D341Med (cell line): ENCODE measurements at regions not wholly inside any gene's neighbourhood (a gene's known extent, or its start where the extent isn't known, plus 50 kb on each side); places are given as distances from the start of the nearest gene placed in this dataset.
"Not testable (repeated sequence)": the region's sequence is repeated elsewhere in the genome, so short reads cannot be mapped to it uniquely, and the experiment has no call there.

Source experiments
- DNase-seq: peaks from one replicate; pipeline ENCODE4 v3.0.0; 2012; ENCODE audit warnings: low spot score

DNA sequence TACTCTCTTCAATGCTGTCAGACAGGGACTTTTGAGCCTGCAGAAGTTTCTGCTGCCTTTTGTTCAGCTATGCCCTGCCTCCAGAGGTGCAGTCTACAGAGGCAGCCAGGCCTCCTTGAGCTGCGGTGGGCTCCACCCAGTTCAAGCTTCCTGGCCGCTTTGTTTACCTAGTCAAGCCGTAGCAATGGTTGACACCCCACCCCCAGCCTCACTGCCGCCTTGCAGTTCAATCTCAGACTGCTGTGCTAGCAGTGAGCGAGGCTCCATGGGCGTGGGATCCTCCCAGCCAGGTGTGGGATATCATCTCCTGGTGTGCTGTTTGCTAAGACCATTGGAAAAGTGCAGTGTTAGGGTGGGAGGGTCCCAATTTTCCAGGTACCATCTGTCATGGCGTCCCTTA, 506.1 kb upstream of the FLRT2 start:
- not testable (repeated sequence) for DNase-seq

GRCh38 chr14:85024931-85025330, 505.0 kb upstream of the FLRT2 start:
- no peak for DNase-seq

GRCh38 chr14:85027681-85028370, 502.1 kb upstream of the FLRT2 start:
- DNase-seq = no peak

GRCh38 chr14:85037411-85037810, 492.5 kb upstream of the FLRT2 start:
- no peak for DNase-seq

- DNase-seq = no peak
Observed at GRCh38 chr14:85038526-85039352, 491.2 kb upstream of the FLRT2 start.

GRCh38 chr14:85039353-85039626, 490.7 kb upstream of the FLRT2 start:
- no peak for DNase-seq

GRCh38 chr14:85040046-85040685, 489.8 kb upstream of the FLRT2 start:
- no peak for DNase-seq

GRCh38 chr14:85041618-85042017, 488.3 kb upstream of the FLRT2 start:
- no peak for DNase-seq

GRCh38 chr14:85042301-85042700, 487.6 kb upstream of the FLRT2 start:
- no peak for DNase-seq

DNA sequence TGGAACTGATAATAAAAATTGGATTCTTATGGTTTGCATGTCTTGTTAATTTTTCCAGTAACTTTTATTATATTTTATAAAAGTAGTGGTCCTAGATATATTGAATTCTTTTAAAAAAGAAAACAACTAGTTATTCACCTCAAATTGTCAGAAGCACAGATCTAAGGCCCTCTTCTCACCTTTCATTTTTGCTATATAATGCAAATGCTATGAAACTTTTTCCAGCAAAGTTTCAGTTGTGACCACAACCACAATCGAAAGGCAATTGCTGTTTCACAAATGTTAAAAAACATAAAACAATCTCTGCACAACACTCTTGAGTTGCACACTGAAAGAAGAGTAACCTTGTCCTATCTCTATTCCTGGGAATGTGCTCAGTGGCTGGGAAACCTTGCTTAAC, 479.8 kb upstream of the FLRT2 start:
- DNase-seq = no peak

DNA sequence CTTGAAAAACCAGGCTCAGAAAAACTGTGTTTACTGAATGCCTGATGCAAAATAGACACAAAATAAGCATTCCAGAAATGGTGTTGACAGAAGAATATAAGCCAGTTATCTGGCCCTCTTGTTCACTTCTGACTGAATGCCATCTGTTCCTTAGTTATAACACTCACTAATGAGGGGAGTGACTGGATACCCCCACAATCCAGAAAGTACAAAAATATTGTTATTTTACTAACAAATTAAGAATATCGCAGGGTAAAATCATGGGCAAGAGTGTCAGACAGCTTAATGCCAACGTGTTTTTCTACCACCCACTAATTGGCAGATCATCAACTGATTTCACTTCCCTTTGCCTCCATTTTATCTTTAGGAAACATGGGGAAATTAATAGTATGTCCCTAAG, 477.3 kb upstream of the FLRT2 start:
- no peak for DNase-seq

DNA sequence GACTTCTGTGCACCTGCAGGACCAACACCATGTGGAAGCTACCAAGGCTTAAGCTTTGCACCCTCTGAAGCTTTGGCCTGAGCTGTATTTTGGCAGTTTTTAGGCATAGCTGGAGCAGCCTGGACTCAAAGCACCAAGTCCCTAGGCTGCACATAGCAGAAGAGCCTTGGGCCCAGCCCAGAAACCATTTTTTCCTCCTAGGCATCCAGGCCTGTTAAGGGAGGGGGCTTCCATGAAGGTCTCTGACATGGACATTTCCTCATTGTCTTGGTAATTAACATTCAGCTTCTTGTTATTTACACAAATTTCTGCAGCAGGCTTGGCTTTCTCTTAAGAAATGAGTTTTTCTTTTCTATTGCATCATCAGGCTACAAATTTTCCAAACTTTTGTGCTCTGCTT, 475.8 kb upstream of the FLRT2 start:
- no peak for DNase-seq

DNA sequence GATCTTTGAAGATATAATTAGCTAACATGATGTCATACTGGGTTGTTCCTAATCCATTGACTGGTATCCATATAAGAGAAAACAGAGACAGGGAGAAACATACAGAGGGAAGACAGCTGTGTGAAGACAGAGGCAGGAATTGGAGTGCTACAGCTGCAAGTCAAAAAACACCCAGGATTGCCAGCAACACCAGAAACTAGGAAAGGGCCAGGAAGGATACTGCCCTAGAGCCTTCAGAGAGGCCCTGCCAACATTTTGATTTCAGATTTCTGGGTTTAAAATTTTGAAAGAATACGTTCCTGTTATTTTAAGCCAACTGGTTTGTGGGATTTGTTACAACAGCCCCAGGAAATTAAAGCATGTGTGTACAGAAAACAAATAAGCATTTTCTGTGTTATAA, 473.7 kb upstream of the FLRT2 start:
- DNase-seq = no peak

DNA sequence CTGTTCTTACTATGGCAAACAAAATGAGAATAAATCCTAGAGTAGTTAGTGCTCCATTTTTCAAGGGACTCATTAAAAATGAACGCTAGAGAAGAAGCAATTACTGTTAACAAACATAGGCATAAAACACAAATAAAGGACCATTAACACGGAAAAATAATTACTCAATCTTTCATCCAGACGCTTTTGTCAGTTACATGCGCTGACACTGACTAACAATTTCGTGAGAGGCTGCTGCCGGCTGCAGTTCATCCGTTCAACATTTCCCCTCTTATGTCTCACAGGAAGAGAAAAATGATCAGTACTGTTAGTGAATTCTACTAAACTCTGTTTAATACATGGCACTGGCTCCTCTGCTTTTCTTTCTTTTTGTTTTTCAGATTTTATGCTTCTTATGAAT, 472.7 kb upstream of the FLRT2 start:
- DNase-seq = no peak

GRCh38 chr14:85058150-85058549, 471.8 kb upstream of the FLRT2 start:
- DNase-seq = no peak

DNA sequence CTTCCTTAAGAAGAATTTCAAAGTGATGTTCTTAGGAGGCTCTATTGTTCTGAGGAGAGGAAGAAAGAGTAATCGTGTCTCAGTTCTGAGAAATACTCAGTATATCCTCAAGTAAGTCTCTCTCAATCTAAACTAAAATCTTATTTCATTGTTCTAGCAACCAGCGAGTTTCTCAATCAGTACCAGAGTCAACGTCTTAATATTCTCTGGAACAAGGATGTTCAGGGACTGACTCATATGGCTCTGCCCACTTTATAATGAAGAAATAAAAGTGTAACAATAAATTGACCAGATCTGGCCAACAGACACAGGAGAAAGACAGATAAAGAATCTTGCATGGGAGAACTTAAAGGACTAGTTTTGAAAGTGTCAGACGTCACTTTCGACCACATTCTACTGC, 469.8 kb upstream of the FLRT2 start:
- no peak for DNase-seq

DNA sequence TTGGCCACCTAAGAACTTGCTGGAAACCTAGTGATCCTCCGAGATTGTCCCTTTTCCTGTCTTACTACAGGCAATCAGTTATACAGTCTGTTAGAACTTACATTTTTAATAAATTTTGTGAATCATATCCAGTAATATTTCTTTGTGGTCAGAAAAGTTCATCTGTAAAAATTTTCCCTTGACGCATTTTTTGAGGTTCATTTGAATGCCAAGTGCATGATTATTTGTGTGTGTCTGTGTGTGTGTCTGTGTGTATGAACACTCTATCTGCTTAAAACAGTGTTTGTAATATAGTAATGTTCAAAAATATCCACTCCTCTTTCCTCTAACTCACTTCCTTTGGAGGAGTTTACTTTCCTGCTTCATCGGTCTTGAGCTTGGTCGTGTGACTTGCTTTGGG, 468.7 kb upstream of the FLRT2 start:
- no peak for DNase-seq

GRCh38 chr14:85063747-85064146, 466.2 kb upstream of the FLRT2 start:
- DNase-seq = no peak

DNA sequence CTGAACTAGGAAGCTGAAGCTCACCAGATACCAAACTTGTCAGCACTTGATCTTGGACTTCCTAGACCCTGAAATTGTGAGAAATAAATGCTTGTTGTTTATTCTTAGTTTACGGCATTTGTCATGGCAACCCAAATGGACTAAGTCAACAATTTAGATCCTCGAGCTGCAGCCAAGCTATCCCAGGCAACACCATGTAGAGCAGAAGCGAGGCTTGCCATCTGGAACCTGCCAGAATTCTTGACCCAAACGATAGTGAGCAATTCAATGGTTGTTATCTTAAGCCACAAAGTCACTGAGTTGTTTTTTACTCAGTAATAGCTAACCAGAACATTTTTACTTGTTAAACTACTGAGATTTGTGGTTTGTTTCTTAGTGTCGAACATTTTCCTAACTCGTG, 458.5 kb upstream of the FLRT2 start:
- no peak for DNase-seq

GRCh38 chr14:85074955-85075354, 455.0 kb upstream of the FLRT2 start:
- DNase-seq = no peak

DNA sequence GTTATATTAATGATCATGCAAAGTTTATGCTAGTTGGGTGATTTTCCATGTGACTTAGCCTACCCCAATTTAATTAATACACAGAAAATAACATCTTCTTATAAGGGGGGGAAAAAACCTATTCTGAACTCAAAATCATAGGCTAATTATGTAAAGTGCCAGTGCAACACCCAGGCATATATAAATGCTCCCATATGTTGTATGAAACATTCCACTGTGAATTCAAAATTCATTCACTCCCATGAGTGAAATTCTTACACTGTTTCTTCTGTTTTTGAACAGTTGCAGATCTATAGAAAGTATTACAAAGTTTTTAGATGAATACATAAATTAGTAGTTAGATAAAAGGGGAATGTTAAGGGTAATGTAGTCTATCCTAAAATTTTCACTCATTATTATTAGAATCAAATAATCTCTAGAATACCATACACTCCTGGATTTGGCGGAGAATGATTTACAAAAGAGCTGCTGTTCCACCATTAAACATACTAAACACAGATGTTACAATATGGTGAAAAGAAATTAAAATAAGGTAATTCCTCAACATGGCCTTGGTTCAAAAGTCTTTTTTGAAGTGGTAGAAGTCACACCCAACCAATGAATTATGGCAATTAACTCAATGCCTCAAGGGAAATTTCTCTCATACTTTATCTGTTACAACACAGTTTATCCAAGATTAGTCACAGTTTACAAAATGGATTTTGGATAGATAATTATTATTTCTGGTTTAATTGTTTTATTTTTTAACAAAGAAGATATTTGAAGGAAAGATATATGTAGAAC, 454.1 kb upstream of the FLRT2 start:
- DNase-seq = no peak

GRCh38 chr14:85077716-85078115, 452.2 kb upstream of the FLRT2 start:
- not testable (repeated sequence) for DNase-seq
